Lower lobe of right lung (tissue), 2 donors: ENCODE measurements at regions not wholly inside any gene's neighbourhood (a gene's known extent, or its start where the extent isn't known, plus 50 kb on each side); places are given as distances from the start of the nearest gene placed in this dataset.

ENCODE experiments used
- ATAC-seq, 2 donors: fragments of 200-7000 bp; cut with Tn5 transposase; one replicate each; pipeline ENCODE4 v1.9.1; 2020 to 2022; ENCODE audit warnings: mild to moderate bottlenecking in 2 of 2, moderate library complexity in 2 of 2
- DNase-seq: peaks from one replicate; pipeline ENCODE4 v3.0.0-alpha.2; 2020
- H3K27ac ChIP-seq: fragments of 200-600 bp; one replicate; pipeline ENCODE4 v1.8.0; 2022
- H3K27me3 ChIP-seq: fragments of 200-600 bp; one replicate; pipeline ENCODE4 v1.8.0; 2022; ENCODE audit warnings: low read depth
- H3K36me3 ChIP-seq: fragments of 200-600 bp; one replicate; pipeline ENCODE4 v1.8.0; 2022; ENCODE audit warnings: mild to moderate bottlenecking
- H3K4me1 ChIP-seq: fragments of 200-600 bp; one replicate; pipeline ENCODE4 v1.8.0; 2022
- H3K4me3 ChIP-seq: fragments of 200-600 bp; one replicate; pipeline ENCODE4 v1.8.0; 2022; ENCODE audit warnings: mild to moderate bottlenecking
- H3K9me3 ChIP-seq: fragments of 200-600 bp; one replicate; pipeline ENCODE4 v1.8.0; 2022
- intact Hi-C: fragments of 100-400 bp; cut with DNase I; formaldehyde crosslinking; loops from one replicate; pipeline ENCODE4 v1.11.0; 2022
- TF ChIP-seq, protein P1 (sequence below): fragments of 200-600 bp; IDR thresholded peaks from one replicate; pipeline ENCODE4 v1.8.0; 2022; ENCODE audit warnings: antibody characterized with exemption, mild to moderate bottlenecking
- donor health status: DM: no; HTN: yes; CAD: no; lungs with severe emphysema.

DNA sequence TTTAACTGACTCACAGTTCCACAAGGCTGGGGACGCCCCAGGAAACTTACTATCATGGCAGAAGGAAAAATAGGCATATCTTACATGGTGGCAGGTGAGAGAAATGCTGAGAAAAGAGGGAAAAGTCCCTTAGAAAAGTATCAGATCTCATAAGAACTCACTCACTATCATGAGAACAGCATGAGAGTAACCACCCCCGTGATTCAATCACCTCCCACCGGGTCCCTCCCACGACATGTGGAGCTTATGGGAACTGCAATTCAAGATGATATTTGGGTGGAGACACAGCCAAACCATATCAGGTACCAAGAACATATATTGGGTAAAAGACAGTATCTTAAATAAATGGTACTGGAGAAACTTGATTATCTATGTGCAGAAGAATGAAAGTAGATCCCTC, 100.3 kb upstream of the FAR2 start:
- Histone ChIP-seq H3K27me3 (no peaks in the 10 kb centered on the region), H3K4me3 (no peak overlapping the region), H3K36me3 (no peaks in the 10 kb centered on the region), H3K9me3 (no peaks in the 10 kb centered on the region), H3K4me1 (no peaks in the 10 kb centered on the region), H3K27ac (no peak overlapping the region)
- no peak for DNase-seq
- intact Hi-C loops = no loop called here
- no peak for ATAC-seq
- TF ChIP-seq, protein P1, sequence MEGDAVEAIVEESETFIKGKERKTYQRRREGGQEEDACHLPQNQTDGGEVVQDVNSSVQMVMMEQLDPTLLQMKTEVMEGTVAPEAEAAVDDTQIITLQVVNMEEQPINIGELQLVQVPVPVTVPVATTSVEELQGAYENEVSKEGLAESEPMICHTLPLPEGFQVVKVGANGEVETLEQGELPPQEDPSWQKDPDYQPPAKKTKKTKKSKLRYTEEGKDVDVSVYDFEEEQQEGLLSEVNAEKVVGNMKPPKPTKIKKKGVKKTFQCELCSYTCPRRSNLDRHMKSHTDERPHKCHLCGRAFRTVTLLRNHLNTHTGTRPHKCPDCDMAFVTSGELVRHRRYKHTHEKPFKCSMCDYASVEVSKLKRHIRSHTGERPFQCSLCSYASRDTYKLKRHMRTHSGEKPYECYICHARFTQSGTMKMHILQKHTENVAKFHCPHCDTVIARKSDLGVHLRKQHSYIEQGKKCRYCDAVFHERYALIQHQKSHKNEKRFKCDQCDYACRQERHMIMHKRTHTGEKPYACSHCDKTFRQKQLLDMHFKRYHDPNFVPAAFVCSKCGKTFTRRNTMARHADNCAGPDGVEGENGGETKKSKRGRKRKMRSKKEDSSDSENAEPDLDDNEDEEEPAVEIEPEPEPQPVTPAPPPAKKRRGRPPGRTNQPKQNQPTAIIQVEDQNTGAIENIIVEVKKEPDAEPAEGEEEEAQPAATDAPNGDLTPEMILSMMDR = no peak

DNA sequence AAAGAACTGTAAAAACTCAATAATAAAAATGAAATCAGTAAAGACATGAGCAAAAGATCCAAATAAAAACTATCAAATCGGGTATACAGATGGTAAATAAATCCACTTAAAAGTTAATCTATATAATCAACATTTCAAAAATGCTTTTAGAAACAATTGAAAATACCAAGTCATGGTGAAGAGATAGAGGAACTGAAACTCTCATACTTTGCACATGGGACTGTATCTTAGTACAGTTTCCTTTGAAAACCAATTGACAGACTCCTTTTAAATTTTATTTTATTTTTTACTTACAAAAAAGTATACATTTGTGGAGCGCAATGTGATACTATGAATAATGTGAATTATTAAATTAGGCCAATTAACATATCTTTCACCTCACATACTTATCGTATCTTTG, 98.6 kb upstream of the FAR2 start:
- no peaks in the 10 kb centered on the region for H3K4me1 ChIP-seq
- no peak for ATAC-seq
- TF ChIP-seq, protein P1 = no peak
- intact Hi-C loops = no loop called here
- H3K9me3 ChIP-seq = no peaks in the 10 kb centered on the region
- H3K27me3 ChIP-seq = no peaks in the 10 kb centered on the region
- DNase-seq = no peak
- no peak overlapping the region for H3K27ac ChIP-seq
- no peak overlapping the region for H3K4me3 ChIP-seq
- H3K36me3 ChIP-seq = no peaks in the 10 kb centered on the region

DNA sequence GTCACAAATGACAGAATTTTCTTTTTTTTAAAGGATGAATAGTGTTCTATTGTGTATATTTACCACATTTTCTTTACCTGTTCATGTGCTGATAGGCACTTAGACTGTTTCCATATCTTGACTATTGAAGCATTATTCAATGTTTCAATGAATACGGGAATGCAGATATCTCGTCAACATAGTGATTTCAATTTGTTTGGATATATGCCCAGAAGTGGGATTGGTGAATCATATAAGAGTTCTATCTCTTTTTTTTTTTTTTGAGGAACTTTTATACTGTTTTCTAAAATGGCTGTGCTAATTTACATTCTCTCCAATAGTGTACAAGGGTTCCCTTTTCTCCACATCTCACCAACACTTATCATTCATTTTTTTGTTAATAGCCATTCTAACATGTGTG, 97.9 kb upstream of the FAR2 start:
- Histone ChIP-seq H3K27me3 (no peaks in the 10 kb centered on the region), H3K4me3 (no peak overlapping the region), H3K36me3 (no peaks in the 10 kb centered on the region), H3K27ac (no peak overlapping the region), H3K4me1 (no peaks in the 10 kb centered on the region), H3K9me3 (no peaks in the 10 kb centered on the region)
- DNase-seq (no peak), ATAC-seq (no peak)
- TF ChIP-seq, protein P1 = no peak
- intact Hi-C loops = no loop called here

DNA sequence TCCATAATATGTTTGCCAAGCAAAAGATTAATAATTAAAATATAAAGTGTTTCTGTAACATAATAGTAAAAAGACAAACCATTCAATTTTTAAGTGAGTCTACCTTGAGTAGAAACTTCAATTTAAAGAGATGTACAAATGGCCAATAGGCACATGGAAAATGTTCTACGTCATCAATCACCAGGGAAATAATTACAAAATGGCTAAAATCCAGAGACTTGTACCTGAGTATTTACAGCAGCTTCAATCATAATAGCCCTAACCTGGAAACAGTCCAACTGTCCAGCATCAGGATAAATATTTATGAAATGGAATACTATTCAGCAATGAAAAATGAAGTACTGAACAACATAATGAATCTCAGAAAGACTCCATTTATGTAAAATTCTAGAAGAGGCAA, 95.5 kb upstream of the FAR2 start:
- Histone ChIP-seq H3K4me1 (no peaks in the 10 kb centered on the region), H3K27ac (no peak overlapping the region), H3K9me3 (no peaks in the 10 kb centered on the region), H3K4me3 (no peak overlapping the region), H3K36me3 (no peaks in the 10 kb centered on the region), H3K27me3 (no peaks in the 10 kb centered on the region)
- DNase-seq (no peak), ATAC-seq (no peak)
- intact Hi-C loops = no loop called here
- TF ChIP-seq, protein P1 = no peak

DNA sequence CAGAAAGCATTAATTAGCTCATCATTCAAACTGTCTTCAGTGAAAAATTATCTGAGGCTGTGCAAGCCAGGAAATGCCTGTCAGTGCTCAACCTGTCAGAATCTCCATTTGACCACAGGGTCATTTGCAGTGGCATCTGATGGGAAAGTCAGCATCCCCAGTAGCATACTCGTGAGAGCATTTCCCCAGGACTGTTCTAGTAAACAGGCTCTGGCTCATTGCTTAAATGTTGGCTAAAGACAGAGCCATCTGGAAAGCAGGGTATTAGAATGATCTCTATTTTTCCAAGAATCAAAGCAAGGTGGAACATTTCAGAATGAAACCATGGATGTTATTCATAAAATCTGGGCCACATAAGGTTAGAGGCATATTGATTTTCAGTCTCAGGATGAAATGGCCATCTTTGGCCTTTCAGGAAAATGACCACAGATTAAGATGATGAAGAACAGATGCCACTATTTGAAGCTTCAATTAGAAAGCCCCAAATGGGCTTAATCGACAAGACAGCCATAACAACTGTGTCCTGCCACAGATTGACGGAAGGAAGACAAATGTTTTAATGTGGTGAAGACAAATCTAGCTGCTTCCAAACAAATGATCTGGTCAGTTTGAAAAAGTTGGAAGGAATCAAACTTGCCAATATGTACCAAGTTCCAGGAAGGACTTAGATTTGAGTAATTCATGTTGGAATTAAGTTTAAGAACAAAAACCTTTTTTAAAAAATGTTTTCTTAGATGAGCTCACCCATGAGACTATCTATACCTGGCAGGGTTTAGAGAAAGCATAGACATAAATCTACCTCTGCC, 94.0 kb upstream of the FAR2 start:
- Histone ChIP-seq H3K4me3 (no peak overlapping the region), H3K36me3 (no peaks in the 10 kb centered on the region), H3K9me3 (no peaks in the 10 kb centered on the region), H3K4me1 (no peaks in the 10 kb centered on the region), H3K27ac (no peak overlapping the region), H3K27me3 (no peaks in the 10 kb centered on the region)
- TF ChIP-seq, protein P1 = no peak
- intact Hi-C loops = no loop called here
- ATAC-seq = no peak
- no peak for DNase-seq
